HFF-Myc (cell line): ENCODE measurements at regions not wholly inside any gene's neighbourhood (a gene's known extent, or its start where the extent isn't known, plus 50 kb on each side); places are given as distances from the start of the nearest gene placed in this dataset.

ENCODE experiments used
- DNase-seq: peaks from one replicate; pipeline ENCODE4 v3.0.0-alpha.2; 2011; ENCODE audit warnings: low read depth; ENCODE audit errors: extremely low read depth
- H3K4me3 ChIP-seq: replicated peaks from 2 replicates; pipeline ENCODE4 v1.5.1; 2011; ENCODE audit warnings: low read depth, mild to moderate bottlenecking, control low read depth, low read length
- TF ChIP-seq, protein P1 (sequence below): IDR thresholded peaks from 2 replicates; pipeline ENCODE4 v1.5.1; 2012; ENCODE audit warnings: mild to moderate bottlenecking, low read depth, low read length, control low read depth; ENCODE audit errors: missing control alignments

DNA sequence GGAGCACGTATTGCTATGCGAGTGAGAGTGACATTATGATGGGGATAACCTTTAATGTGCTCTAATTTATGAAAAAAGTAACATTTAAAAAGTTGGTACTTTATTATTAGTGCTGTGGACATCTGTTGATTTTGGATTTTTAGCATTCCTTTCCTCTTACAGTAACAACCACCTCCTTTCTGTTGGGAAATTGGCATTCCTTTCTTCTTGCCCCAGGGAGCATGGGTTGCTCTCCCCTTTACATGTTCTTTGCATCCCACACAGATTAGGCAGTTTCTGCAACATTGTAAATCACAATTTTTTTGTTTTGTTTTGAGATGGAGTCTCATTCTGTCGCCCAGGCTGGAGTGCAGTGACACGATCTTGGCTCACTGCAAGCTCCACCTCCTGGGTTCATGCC is 300.2 kb downstream of the LPIN1 start:
- DNase-seq = no peak
- H3K4me3 ChIP-seq = no peak overlapping the region
- TF ChIP-seq, protein P1, sequence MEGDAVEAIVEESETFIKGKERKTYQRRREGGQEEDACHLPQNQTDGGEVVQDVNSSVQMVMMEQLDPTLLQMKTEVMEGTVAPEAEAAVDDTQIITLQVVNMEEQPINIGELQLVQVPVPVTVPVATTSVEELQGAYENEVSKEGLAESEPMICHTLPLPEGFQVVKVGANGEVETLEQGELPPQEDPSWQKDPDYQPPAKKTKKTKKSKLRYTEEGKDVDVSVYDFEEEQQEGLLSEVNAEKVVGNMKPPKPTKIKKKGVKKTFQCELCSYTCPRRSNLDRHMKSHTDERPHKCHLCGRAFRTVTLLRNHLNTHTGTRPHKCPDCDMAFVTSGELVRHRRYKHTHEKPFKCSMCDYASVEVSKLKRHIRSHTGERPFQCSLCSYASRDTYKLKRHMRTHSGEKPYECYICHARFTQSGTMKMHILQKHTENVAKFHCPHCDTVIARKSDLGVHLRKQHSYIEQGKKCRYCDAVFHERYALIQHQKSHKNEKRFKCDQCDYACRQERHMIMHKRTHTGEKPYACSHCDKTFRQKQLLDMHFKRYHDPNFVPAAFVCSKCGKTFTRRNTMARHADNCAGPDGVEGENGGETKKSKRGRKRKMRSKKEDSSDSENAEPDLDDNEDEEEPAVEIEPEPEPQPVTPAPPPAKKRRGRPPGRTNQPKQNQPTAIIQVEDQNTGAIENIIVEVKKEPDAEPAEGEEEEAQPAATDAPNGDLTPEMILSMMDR = no peak

DNA sequence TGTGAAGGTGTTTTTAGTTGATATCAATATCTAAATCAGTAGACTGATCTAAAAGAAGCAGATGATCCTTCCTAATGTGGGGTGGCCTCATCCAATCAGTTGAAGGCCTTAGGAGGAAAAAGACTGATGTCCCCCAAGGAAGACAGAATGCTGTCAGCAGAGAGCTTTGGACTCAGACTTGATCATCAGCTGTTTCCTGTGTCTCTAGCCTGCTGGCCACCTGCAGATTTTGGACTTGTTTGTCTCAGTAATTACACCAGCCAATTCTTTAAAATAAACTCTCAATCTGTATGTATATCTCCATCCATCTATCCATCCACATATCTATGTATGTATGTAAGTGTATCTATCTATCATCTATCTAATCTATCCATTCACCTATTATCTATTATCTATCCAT is 301.3 kb downstream of the LPIN1 start:
- no peak overlapping the region for H3K4me3 ChIP-seq
- TF ChIP-seq, protein P1 = no peak
- no peak for DNase-seq

DNA sequence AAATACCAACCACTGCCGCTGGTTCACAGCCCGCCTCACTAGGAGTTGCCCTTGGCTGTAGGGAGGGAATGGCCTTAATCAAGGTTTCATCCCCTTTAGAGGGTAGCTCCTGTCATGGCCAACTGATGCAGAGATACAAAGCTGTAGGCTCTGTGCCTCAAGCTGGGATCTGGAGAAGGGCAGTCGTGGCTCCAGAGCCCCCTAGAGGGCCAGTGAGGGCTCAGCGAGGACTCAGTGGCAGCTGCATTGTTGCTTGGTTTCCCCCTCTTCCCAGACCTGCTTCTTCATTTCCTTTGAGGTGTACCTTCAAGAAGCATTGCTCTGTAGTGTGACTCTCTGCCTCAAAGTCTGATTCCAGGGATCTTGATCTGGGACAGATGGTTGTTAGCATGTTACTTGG is 302.1 kb downstream of the LPIN1 start:
- TF ChIP-seq, protein P1 = peak; percentile 38
- DNase-seq = no peak
- no peak overlapping the region for H3K4me3 ChIP-seq

DNA sequence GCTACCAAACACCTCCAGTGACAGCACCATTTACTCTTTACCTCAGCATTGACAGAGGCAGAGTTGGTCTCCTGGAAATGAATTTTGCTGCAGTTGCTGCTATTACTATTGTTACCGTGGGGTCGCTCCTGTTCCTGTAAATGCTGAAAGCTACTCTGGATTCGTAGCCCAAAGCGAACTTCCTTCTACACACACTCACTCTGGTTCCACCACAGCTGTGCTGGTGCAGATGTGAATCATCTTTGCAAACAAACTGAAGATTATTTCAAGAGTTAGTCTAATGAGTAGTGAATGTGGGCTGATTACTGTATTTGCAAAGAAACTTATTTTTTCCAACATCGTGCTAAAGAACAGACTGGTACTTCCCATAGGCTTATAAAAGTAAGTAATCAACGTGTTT is 304.0 kb downstream of the LPIN1 start:
- TF ChIP-seq, protein P1 = peak; percentile 49
- no peak overlapping the region for H3K4me3 ChIP-seq
- peak; percentile 87 for DNase-seq

DNA sequence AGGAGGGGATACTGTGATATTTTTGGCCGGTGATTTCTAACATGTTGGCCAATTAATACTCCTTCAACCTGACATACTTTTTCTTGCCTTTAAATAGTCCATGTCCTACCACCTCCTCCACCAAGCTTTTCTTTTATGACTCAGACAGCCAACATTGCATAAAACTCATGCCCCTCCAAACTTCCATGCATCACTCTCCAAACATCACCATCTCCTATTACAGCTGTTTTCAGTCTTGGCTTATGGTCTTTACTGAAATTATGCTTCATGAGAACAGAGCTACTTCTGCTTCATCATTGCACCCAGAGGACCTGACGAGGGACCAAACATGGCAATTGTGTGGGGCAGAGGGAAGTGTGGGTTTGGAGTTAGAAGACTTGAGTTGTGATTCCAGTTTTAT is 305.4 kb downstream of the LPIN1 start:
- DNase-seq = no peak
- TF ChIP-seq, protein P1 = no peak
- H3K4me3 ChIP-seq = no peak overlapping the region

DNA sequence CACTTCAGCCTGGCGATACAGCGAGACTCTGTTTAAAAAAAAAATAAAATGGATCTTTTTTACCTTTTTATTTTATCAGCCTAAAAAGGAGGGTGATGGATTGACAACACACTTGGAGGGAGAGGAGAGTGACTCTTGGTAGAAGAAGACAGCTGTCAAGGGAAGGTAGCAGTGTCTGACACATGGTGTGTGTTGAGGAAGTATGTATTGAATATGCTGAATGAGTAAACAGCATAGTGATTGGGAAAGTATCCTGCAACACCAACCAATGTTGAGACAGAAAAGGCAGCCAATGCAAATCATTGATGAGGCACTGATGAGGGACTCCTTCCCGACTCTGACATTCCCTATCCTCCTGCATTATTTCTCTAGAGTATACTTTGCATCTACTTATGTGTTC is 306.4 kb downstream of the LPIN1 start:
- no peak for DNase-seq
- TF ChIP-seq, protein P1 = no peak
- H3K4me3 ChIP-seq = no peak overlapping the region

DNA sequence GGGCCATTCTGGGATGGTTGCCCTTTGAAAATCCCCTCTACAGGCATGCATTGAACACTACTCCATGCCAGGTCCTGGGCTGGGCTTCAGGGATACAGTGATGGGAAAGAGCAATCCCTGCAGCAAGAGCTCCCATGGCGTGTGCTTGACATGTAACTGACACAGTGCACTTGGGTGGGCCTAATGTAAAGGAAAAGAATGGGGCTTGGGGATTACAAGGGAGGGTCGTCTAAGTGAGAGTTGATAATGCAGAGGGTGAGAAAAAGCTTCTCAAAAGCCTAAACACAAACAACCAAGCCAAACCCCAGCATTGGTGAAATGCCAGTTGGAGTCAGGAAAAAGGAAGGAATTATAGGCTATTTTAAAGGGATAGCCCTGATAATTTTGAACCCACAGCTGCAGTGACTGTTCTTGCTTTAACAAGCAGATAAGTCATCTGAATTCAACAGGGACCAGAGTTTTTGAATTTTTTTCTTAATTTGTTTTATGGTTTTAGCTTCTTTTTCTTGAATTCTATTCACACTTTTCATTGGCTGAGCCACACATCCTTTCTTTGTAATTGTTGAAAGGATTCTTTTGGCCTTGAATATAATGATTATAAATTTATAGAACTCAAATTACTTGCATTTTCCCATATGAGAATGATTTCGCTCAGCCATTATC is 308.7 kb downstream of the LPIN1 start:
- TF ChIP-seq, protein P1 = no peak
- DNase-seq = no peak
- no peak overlapping the region for H3K4me3 ChIP-seq
